Hepatocyte (in vitro differentiated cells): ENCODE measurements at regions not wholly inside any gene's neighbourhood (a gene's known extent, or its start where the extent isn't known, plus 50 kb on each side); places are given as distances from the start of the nearest gene placed in this dataset.
"Not testable (repeated sequence)": the region's sequence is repeated elsewhere in the genome, so short reads cannot be mapped to it uniquely, and the experiment has no call there.

Experiments used
- DNase-seq: peaks from one replicate; pipeline ENCODE4 v3.0.0-alpha.2; 2016; ENCODE audit warnings: low spot score
- H2AFZ ChIP-seq: fragments of 200-600 bp; sonication (generic); 2 replicates; pipeline ENCODE4 v1.6.0; 2016; ENCODE audit warnings: antibody characterized with exemption, mild to moderate bottlenecking
- H3K27ac ChIP-seq: fragments of 200-600 bp; sonication (generic); 2 replicates; pipeline ENCODE4 v1.5.1; 2016; ENCODE audit warnings: mild to moderate bottlenecking
- H3K27me3 ChIP-seq: fragments of 200-600 bp; sonication (generic); 2 replicates; pipeline ENCODE4 v1.6.1; 2016
- H3K36me3 ChIP-seq: fragments of 200-600 bp; sonication (generic); replicated peaks from 2 replicates; pipeline ENCODE4 v1.5.1; 2016; ENCODE audit warnings: low read depth; ENCODE audit not compliant: insufficient read depth
- H3K4me1 ChIP-seq: fragments of 200-600 bp; sonication (generic); 2 replicates; pipeline ENCODE4 v1.5.1; 2016; ENCODE audit warnings: mild to moderate bottlenecking, moderate library complexity; ENCODE audit not compliant: insufficient read depth
- H3K4me2 ChIP-seq: fragments of 200-600 bp; sonication (generic); 2 replicates; pipeline ENCODE4 v1.6.0; 2016
- H3K4me3 ChIP-seq: fragments of 200-600 bp; sonication (generic); 2 replicates; pipeline ENCODE4 v1.5.1; 2016; ENCODE audit warnings: mild to moderate bottlenecking
- H3K79me2 ChIP-seq: fragments of 200-600 bp; sonication (generic); 2 replicates; pipeline ENCODE4 v1.6.0; 2017; ENCODE audit warnings: mild to moderate bottlenecking
- H3K9me2 ChIP-seq: fragments of 200-600 bp; sonication (generic); replicated peaks from 2 replicates; pipeline ENCODE4 v1.6.0; 2017; ENCODE audit warnings: mild to moderate bottlenecking; ENCODE audit not compliant: insufficient read depth
- H3K9me3 ChIP-seq: fragments of 200-600 bp; sonication (generic); 2 replicates; pipeline ENCODE4 v1.5.1; 2016; ENCODE audit warnings: low read depth, mild to moderate bottlenecking
- H4K20me1 ChIP-seq: fragments of 200-600 bp; sonication (generic); 2 replicates; pipeline ENCODE4 v1.6.0; 2016; ENCODE audit warnings: mild to moderate bottlenecking; ENCODE audit not compliant: insufficient read depth, poor library complexity, severe bottlenecking
- CTCF ChIP-seq: fragments of 200-600 bp; sonication (generic); IDR thresholded peaks from 2 replicates; pipeline ENCODE4 v1.5.1; 2016; ENCODE audit warnings: antibody characterized with exemption, mild to moderate bottlenecking; ENCODE audit not compliant: poor library complexity
- EZH2 ChIP-seq: fragments of 200-600 bp; sonication (generic); IDR thresholded peaks from 2 replicates; pipeline ENCODE4 v1.6.1; 2016; ENCODE audit warnings: antibody characterized with exemption, mild to moderate bottlenecking, borderline replicate concordance
- EZH2phosphoT487 ChIP-seq: fragments of 200-600 bp; sonication (generic); IDR thresholded peaks from one replicate; pipeline ENCODE4 v1.6.1; 2018; ENCODE audit warnings: antibody characterized with exemption, mild to moderate bottlenecking, low read depth, moderate library complexity; ENCODE audit not compliant: unreplicated experiment, severe bottlenecking
- WGBS: methylation state at CpG from one replicate; pipeline ENCODE4 v1.1.6; 2016; ENCODE audit warnings: low lambda C conversion rate; ENCODE audit errors: missing lambda C conversion rate; 5-methylcytosine and 5-hydroxymethylcytosine counted together

- Histone ChIP-seq H3K27me3 (no peaks in the 10 kb centered on the region), H2AFZ (no peak overlapping the region), H3K9me3 (no peaks in the 10 kb centered on the region), H3K27ac (no peak overlapping the region), H3K4me3 (no peak overlapping the region), H3K4me2 (no peak overlapping the region), H3K4me1 (no peaks in the 10 kb centered on the region), H3K36me3 (no peaks in the 10 kb centered on the region), H4K20me1 (no peaks in the 10 kb centered on the region), H3K79me2 (no peaks in the 10 kb centered on the region), H3K9me2 (no peaks in the 10 kb centered on the region)
- no peak for TF ChIP-seq EZH2
- no peak for TF ChIP-seq CTCF
- no peak for TF ChIP-seq EZH2phosphoT487
- WGBS: 82% methylated on average over 4 of the region's 4 CpGs
- DNase-seq: no peak
Measured at GRCh38 chr5:126126574-126126973, 296.6 kb upstream of the GRAMD2B start.

GRCh38 chr5:126127371-126127770, 295.8 kb upstream of the GRAMD2B start:
- H3K27me3 ChIP-seq, H3K79me2 ChIP-seq, H3K9me2 ChIP-seq, H3K4me1 ChIP-seq, H3K27ac ChIP-seq, H3K4me3 ChIP-seq, H3K36me3 ChIP-seq, H4K20me1 ChIP-seq, DNase-seq, H3K4me2 ChIP-seq, H2AFZ ChIP-seq, H3K9me3 ChIP-seq: not testable (repeated sequence)
- WGBS: 84% methylated on average over 2 of the region's 2 CpGs

GRCh38 chr5:126129431-126129830, 293.8 kb upstream of the GRAMD2B start:
- 85% methylated on average over 2 of the region's 2 CpGs for WGBS
- DNase-seq: no peak

GRCh38 chr5:126133424-126133823, 289.8 kb upstream of the GRAMD2B start:
- Histone ChIP-seq H3K79me2 (no peaks in the 10 kb centered on the region), H3K4me2 (no peak overlapping the region), H2AFZ (no peak overlapping the region), H3K4me3 (no peak overlapping the region), H4K20me1 (no peaks in the 10 kb centered on the region), H3K9me3 (no peaks in the 10 kb centered on the region), H3K4me1 (peaks cover 9% of the 10 kb centered on the region), H3K36me3 (no peaks in the 10 kb centered on the region), H3K9me2 (no peaks in the 10 kb centered on the region), H3K27me3 (no peaks in the 10 kb centered on the region), H3K27ac (no peak overlapping the region)
- 68% methylated on average over 1 of the region's 1 CpG for WGBS
- no peak for DNase-seq
- TF ChIP-seq CTCF (no peak), EZH2phosphoT487 (no peak), EZH2 (no peak)

More at GRCh38 chr5:126129431-126129830, 293.8 kb upstream of the GRAMD2B start:
- H3K4me3 ChIP-seq: no peak overlapping the region
- no peaks in the 10 kb centered on the region for H3K36me3 ChIP-seq
- TF ChIP-seq CTCF (no peak), EZH2 (no peak), EZH2phosphoT487 (no peak)
- no peaks in the 10 kb centered on the region for H3K9me3 ChIP-seq
- no peaks in the 10 kb centered on the region for H3K79me2 ChIP-seq
- no peaks in the 10 kb centered on the region for H3K4me1 ChIP-seq
- H3K4me2 ChIP-seq: no peak overlapping the region
- no peaks in the 10 kb centered on the region for H3K9me2 ChIP-seq
- no peak overlapping the region for H2AFZ ChIP-seq
- no peak overlapping the region for H3K27ac ChIP-seq
- no peaks in the 10 kb centered on the region for H4K20me1 ChIP-seq
- H3K27me3 ChIP-seq: no peaks in the 10 kb centered on the region
